Endothelial cell (in vitro differentiated cells): ENCODE measurements at regions not wholly inside any gene's neighbourhood (a gene's known extent, or its start where the extent isn't known, plus 50 kb on each side); places are given as distances from the start of the nearest gene placed in this dataset.

Source experiments
- DNase-seq: peaks from one replicate; pipeline ENCODE4 v3.0.0; 2021; ENCODE audit warnings: low spot score
- H3K27ac Mint-ChIP-seq: one replicate; pipeline ENCODE4 v1.8.0; 2021; ENCODE audit warnings: mixed read lengths, inconsistent platforms; ENCODE audit not compliant: unreplicated experiment
- H3K27me3 Mint-ChIP-seq: one replicate; pipeline ENCODE4 v1.8.0; 2021; ENCODE audit warnings: mild to moderate bottlenecking, moderate library complexity, mixed read lengths, inconsistent platforms; ENCODE audit not compliant: unreplicated experiment
- H3K36me3 Mint-ChIP-seq: one replicate; pipeline ENCODE4 v1.8.0; 2021; ENCODE audit warnings: mild to moderate bottlenecking, low read depth, mixed read lengths, inconsistent platforms; ENCODE audit not compliant: unreplicated experiment
- H3K4me1 Mint-ChIP-seq: one replicate; pipeline ENCODE4 v1.8.0; 2021; ENCODE audit warnings: mild to moderate bottlenecking, mixed read lengths, inconsistent platforms; ENCODE audit not compliant: unreplicated experiment
- H3K4me3 Mint-ChIP-seq: one replicate; pipeline ENCODE4 v1.8.0; 2021; ENCODE audit warnings: mild to moderate bottlenecking, mixed read lengths, inconsistent platforms; ENCODE audit not compliant: unreplicated experiment
- H3K9me3 Mint-ChIP-seq: one replicate; pipeline ENCODE4 v1.8.0; 2021; ENCODE audit warnings: mixed read lengths, inconsistent platforms; ENCODE audit not compliant: unreplicated experiment
- TF ChIP-seq, protein P1 (sequence below): fragments of 200-600 bp; sonication (generic); IDR thresholded peaks from one replicate; pipeline ENCODE4 v1.5.0; 2021; ENCODE audit warnings: antibody characterized with exemption; ENCODE audit not compliant: unreplicated experiment

DNA sequence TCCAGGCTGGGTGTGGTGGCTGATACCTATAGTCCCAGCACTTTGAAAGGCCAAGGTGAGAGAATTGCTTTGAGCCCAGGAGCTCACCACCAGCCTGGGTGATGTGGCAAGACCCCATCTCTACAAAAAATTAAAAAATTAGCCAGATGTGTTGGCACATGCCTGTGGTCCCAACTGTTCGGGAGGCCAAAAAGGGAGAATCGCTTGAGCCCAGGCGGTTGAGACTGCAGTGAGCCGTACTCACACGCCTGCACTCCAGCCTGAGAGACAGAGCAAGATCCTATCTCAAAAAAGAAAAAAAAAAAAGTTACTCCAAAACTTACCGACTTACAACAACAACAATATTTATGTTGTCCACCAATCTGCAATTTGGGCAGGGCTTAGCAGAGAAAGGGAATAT, 178.0 kb upstream of the FN1 start:
- H3K9me3 Mint-ChIP-seq, result no peaks in the 10 kb centered on the region
- H3K27me3 Mint-ChIP-seq, result no peaks in the 10 kb centered on the region
- H3K4me3 Mint-ChIP-seq, result no peak overlapping the region
- TF ChIP-seq, protein P1, sequence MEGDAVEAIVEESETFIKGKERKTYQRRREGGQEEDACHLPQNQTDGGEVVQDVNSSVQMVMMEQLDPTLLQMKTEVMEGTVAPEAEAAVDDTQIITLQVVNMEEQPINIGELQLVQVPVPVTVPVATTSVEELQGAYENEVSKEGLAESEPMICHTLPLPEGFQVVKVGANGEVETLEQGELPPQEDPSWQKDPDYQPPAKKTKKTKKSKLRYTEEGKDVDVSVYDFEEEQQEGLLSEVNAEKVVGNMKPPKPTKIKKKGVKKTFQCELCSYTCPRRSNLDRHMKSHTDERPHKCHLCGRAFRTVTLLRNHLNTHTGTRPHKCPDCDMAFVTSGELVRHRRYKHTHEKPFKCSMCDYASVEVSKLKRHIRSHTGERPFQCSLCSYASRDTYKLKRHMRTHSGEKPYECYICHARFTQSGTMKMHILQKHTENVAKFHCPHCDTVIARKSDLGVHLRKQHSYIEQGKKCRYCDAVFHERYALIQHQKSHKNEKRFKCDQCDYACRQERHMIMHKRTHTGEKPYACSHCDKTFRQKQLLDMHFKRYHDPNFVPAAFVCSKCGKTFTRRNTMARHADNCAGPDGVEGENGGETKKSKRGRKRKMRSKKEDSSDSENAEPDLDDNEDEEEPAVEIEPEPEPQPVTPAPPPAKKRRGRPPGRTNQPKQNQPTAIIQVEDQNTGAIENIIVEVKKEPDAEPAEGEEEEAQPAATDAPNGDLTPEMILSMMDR, result no peak
- H3K27ac Mint-ChIP-seq, result peak overlapping the region; percentile 81
- peaks cover 63% of the 10 kb centered on the region for H3K4me1 Mint-ChIP-seq
- no peak for DNase-seq
- no peaks in the 10 kb centered on the region for H3K36me3 Mint-ChIP-seq

DNA sequence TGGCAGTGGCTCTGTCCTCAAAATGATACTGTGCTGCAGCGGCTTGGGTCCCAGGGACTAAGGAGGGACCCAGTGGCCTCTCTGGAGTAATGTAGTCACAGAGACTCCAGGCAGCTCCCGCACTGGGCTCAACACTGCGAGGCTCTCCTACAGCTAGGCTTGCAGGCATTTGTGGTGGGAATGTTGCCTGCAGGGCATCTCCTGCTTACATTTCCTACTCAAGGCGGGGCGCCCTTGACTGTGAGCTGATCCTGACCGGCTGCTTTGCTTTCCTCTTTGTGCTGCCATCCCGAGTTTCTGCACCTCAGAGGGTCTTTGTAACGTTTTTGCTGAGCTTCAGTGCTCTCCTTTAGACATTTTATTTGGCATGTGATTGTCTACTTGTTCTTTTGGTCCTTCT, 177.4 kb upstream of the FN1 start:
- Mint-ChIP-seq H3K9me3 (no peaks in the 10 kb centered on the region), H3K27me3 (no peaks in the 10 kb centered on the region), H3K27ac (peak overlapping the region; percentile 81), H3K4me3 (no peak overlapping the region), H3K4me1 (peaks cover 58% of the 10 kb centered on the region), H3K36me3 (no peaks in the 10 kb centered on the region)
- TF ChIP-seq, protein P1, result no peak
- DNase-seq, result no peak

DNA sequence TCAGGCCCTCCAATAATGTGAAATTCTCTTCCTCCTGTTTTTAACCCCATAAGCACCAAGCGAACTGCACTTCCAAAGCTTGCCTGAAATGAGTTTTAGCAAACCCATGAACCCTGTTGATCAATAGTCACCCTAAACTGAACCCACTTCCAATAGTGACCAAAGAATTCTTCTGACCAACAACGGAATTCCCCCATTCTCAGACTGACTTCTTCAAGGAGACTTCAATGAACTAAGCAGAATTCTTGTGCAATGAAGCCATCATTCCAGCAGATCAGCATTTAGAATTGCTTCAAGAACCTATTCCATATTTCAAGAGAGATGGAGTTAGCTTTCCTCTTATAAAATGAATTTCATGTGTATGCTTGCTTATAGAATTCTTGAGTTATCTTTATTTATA, 176.9 kb upstream of the FN1 start:
- Mint-ChIP-seq H3K27me3 (no peaks in the 10 kb centered on the region), H3K4me3 (no peak overlapping the region), H3K9me3 (no peaks in the 10 kb centered on the region), H3K27ac (peak overlapping the region; percentile 14), H3K4me1 (peaks cover 55% of the 10 kb centered on the region), H3K36me3 (no peaks in the 10 kb centered on the region)
- TF ChIP-seq, protein P1, result no peak
- DNase-seq, result no peak

DNA sequence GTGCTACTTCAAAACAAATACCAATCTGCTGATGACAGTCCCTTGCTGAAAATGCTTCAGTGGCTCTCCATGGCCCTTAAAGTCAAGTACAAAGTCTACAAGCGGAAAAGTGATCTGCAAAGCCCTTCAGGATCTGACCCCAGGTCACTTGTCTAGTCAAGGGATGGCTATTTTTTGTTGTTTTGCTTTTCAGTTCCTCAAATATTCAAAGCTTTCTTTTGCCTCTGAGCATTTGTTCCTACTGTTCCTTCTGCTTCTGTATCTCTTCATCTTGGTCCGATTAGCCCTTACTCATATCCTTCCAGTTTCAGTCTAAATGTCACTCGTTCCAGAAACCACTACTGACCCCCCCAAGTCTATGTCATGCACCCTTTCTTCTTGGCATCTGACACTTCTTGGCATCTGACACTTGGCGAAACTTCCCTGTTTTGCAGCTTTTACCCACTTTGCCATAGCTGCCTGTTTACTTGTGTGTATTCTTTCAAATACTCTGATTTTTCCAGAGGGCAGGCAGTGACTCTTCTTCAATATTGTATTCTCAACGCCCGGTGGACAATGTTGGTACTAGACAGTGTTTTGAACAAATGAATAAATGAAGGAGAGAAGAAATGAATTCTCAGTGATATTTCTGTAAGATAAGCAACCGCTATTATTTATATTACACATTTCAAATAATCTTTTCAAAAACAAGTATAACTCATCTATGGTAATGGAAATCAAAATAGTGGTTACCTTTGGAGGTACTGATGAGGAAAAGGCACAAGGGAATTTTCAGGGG, 175.9 kb upstream of the FN1 start:
- DNase-seq, result no peak
- Mint-ChIP-seq H3K4me3 (no peak overlapping the region), H3K27me3 (no peaks in the 10 kb centered on the region), H3K36me3 (no peaks in the 10 kb centered on the region), H3K4me1 (peaks cover 49% of the 10 kb centered on the region), H3K9me3 (no peaks in the 10 kb centered on the region), H3K27ac (no peak overlapping the region)
- TF ChIP-seq, protein P1, result peak; percentile 33
